Ishikawa (cell line): ENCODE measurements at regions not wholly inside any gene's neighbourhood (a gene's known extent, or its start where the extent isn't known, plus 50 kb on each side); places are given as distances from the start of the nearest gene placed in this dataset.

Source experiments
- CEBPB ChIP-seq: IDR thresholded peaks from 2 replicates; pipeline ENCODE4 v1.6.1; 2012
- CREB1 ChIP-seq: IDR thresholded peaks from 2 replicates; pipeline ENCODE4 v1.6.1; 2012; ENCODE audit warnings: low read depth
- EGR1 ChIP-seq: IDR thresholded peaks from 2 replicates; pipeline ENCODE4 v1.6.1; 2012
- EP300 ChIP-seq: IDR thresholded peaks from 2 replicates; pipeline ENCODE4 v1.6.1; 2012; ENCODE audit warnings: borderline replicate concordance
- FOXM1 ChIP-seq: IDR thresholded peaks from 2 replicates; pipeline ENCODE4 v1.6.1; 2012; ENCODE audit warnings: low read depth, borderline replicate concordance
- NFIC ChIP-seq: IDR thresholded peaks from 2 replicates; pipeline ENCODE4 v1.6.1; 2012
- RAD21 ChIP-seq: IDR thresholded peaks from 2 replicates; pipeline ENCODE4 v1.6.1; 2012; ENCODE audit warnings: low read depth
- REST ChIP-seq: IDR thresholded peaks from 2 replicates; pipeline ENCODE4 v1.6.1; 2012; ENCODE audit warnings: low read depth, mild to moderate bottlenecking
- TAF1 ChIP-seq: IDR thresholded peaks from 2 replicates; pipeline ENCODE4 v1.6.1; 2012; ENCODE audit warnings: low read depth, mild to moderate bottlenecking
- TCF12 ChIP-seq: IDR thresholded peaks from 2 replicates; pipeline ENCODE4 v1.6.1; 2012; ENCODE audit warnings: low read depth
- TEAD4 ChIP-seq: IDR thresholded peaks from 2 replicates; pipeline ENCODE4 v1.6.1; 2012
- YY1 ChIP-seq: IDR thresholded peaks from 2 replicates; pipeline ENCODE4 v1.6.1; 2012; ENCODE audit warnings: low read depth
- ZBTB7A ChIP-seq: IDR thresholded peaks from 2 replicates; pipeline ENCODE4 v1.6.1; 2012; ENCODE audit warnings: low read depth
- TF ChIP-seq, protein P1 (sequence below): IDR thresholded peaks from 2 replicates; pipeline ENCODE4 v1.6.1; 2012
- TF ChIP-seq, protein P2 (sequence below): IDR thresholded peaks from 2 replicates; pipeline ENCODE4 v1.6.1; 2012

DNA sequence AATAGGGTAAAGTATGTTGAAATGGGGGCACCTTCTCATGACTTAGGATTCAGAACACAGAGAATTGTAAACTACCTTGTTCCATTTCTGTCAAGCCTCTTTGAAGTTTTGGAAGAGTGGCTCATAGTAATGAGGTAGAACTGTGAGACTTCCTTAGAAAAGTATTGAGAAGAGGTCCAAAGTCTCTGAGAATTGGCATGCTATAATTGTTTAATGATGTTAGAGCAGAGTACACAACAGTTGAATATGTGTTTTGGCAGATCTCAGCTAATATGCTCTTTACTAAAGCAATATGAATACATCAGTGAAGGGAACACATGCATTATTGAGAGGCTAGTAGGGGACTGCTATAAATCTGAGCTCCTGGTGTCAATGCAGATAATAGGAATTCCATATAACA, 579.4 kb upstream of the RIOK2 start:
- TF ChIP-seq REST (no peak), TCF12 (no peak), CEBPB (no peak), CREB1 (no peak), ZBTB7A (no peak), EGR1 (no peak), RAD21 (no peak), EP300 (no peak), FOXM1 (no peak), YY1 (no peak), TAF1 (no peak), NFIC (no peak), TEAD4 (no peak)
- TF ChIP-seq, protein P1, sequence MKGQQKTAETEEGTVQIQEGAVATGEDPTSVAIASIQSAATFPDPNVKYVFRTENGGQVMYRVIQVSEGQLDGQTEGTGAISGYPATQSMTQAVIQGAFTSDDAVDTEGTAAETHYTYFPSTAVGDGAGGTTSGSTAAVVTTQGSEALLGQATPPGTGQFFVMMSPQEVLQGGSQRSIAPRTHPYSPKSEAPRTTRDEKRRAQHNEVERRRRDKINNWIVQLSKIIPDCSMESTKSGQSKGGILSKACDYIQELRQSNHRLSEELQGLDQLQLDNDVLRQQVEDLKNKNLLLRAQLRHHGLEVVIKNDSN, result no peak
- TF ChIP-seq, protein P2, sequence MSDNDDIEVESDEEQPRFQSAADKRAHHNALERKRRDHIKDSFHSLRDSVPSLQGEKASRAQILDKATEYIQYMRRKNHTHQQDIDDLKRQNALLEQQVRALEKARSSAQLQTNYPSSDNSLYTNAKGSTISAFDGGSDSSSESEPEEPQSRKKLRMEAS, result no peak

- TF ChIP-seq, protein P2, result no peak
- TF ChIP-seq RAD21 (no peak), ZBTB7A (no peak)
These were observed 581.7 kb upstream of the RIOK2 start for GRCh38 chr5:97764700-97765099.

GRCh38 chr5:97778451-97778850, 595.4 kb upstream of the RIOK2 start:
- TF ChIP-seq NFIC (no peak), FOXM1 (no peak), REST (no peak), TCF12 (no peak), EP300 (no peak), EGR1 (no peak), YY1 (no peak)

- no peak for TF ChIP-seq TCF12
- TF ChIP-seq TEAD4, result no peak
- no peak for TF ChIP-seq YY1
- no peak for TF ChIP-seq CREB1
- TF ChIP-seq, protein P1, result no peak
- no peak for TF ChIP-seq REST
- no peak for TF ChIP-seq FOXM1
- no peak for TF ChIP-seq EP300
- TF ChIP-seq, protein P2, result no peak
- TF ChIP-seq ZBTB7A, result no peak
- no peak for TF ChIP-seq NFIC
- no peak for TF ChIP-seq CEBPB
- no peak for TF ChIP-seq TAF1
- TF ChIP-seq RAD21, result no peak
- no peak for TF ChIP-seq EGR1
These were observed 605.3 kb upstream of the RIOK2 start for GRCh38 chr5:97788369-97788768.

DNA sequence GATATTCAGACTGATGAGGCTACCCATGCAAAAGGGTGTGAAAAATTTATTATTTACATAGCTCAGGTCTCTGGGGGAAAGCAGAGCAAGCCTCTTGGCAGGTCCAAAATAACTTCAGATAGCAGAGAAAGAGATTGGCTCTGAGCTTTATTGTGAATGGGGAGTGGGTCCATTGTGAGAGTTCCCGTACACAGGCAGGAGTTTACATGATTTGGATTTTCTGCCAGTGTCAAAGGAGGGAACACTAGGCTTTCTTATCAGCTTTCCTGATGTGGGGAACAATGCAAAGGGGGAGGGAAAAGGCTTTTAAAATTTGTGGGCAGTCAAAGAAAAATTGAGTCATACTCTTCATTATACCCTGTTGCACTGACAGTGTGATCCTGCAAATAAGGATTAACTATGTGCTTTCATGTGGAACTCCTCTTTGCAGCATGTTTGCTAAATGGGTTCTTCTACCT, 615.0 kb upstream of the RIOK2 start:
- TF ChIP-seq, protein P1, result no peak
- TF ChIP-seq CREB1 (no peak), EP300 (no peak), YY1 (no peak), CEBPB (no peak), EGR1 (no peak), TEAD4 (no peak), FOXM1 (no peak), TAF1 (no peak), ZBTB7A (no peak), REST (no peak), NFIC (no peak)
